T-helper 9 cell (primary cell): ENCODE measurements at regions not wholly inside any gene's neighbourhood (a gene's known extent, or its start where the extent isn't known, plus 50 kb on each side); places are given as distances from the start of the nearest gene placed in this dataset.
"Not testable (repeated sequence)": the region's sequence is repeated elsewhere in the genome, so short reads cannot be mapped to it uniquely, and the experiment has no call there.

Source experiments
- DNase-seq: peaks from one replicate; pipeline ENCODE4 v3.0.0-alpha.2; 2020

DNA sequence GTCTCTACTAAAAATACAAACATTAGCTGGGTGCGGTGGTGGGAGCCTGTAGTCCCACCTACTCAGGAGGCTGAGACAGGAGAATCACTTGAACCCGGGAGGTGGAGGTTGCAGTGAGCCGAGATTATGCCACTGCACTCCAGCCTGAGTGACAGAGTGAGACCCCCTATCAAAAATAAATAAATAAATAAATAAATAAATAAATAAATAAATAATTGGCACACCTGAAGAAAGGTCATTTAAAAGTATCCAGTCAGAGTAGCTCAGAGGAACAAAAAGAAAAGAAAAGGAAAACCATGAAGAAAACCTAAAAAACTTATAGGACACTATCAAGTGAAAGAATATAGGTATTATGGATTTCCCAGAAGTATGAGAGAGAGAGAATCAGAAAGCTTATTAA is 330.1 kb upstream of the AR start:
- not testable (repeated sequence) for DNase-seq

DNA sequence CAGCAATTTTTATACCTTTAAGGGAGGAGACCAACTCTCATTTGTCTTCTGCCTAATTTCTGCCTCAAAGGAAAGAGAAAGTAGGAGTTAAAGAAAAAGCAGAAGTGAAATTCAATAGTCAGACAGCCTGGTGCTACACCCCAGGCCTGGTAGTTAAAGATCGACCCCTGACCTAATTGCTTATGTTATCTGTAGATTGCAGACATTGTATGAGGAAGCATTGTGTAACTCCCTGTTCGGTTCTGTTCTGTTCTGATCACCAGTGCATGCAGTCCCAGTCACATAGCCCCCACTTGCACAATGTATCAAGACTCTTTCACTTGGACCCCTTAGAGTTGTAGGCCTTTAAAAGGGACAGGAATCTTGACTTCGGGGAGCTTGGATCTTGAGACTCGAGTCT is 335.9 kb upstream of the AR start:
- DNase-seq = no peak

DNA sequence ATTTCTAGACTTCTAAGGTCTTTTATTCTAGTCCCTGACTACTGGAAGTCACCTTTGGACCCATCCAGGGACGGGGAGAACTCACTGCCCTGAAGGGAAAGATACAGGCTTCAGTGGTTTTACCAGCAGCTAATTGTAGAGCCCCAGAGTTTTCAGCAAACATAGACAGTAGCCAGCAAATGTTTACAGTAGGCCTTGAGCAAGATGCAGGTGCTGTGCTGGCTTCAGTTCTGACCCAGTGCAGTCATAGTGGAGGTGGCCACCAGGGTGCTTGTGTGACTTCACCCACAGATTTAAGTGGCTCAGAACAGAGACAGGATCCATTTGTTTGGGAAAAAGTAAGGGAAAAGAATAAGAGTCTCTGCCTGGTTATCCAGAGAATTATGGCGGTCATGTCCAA is 384.4 kb upstream of the AR start:
- DNase-seq = no peak

DNA sequence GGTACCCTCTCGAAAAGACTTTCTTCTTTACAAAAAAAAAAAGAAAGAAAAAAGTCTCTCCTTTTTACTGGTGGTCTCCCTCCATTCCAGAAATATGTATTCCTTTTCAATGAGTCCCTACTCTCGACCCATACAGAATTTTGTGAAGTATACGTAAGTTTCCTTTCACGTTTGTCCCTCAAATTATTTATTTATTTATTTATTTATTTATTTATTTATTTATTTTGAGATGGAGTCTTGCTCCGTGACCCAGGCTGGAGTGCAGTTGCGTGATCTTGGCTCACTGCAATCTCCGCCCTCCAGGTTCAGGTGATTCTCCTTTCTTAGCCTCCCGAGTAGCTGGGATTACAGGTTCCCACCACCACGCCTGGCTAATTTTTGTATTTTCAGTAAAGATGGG is 429.2 kb upstream of the AR start:
- DNase-seq = no peak

DNA sequence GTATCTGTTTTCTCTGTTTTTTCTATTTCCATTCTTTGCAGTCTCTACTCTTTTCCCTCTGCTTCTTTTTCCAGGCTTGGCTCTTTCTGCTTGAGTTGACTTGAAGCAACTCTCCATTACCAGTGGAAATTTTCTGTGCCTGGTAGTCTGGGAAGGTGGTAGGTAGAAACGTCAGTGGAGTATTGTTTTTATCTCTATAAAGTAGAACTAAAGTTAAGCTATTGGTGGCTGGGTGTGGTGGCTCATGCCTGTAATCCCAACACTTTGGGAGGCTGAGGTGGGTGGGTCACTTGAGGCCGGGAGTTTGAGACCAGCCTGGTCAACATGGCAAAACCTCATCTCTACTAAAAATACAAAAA is 438.1 kb upstream of the AR start:
- DNase-seq = no peak

DNA sequence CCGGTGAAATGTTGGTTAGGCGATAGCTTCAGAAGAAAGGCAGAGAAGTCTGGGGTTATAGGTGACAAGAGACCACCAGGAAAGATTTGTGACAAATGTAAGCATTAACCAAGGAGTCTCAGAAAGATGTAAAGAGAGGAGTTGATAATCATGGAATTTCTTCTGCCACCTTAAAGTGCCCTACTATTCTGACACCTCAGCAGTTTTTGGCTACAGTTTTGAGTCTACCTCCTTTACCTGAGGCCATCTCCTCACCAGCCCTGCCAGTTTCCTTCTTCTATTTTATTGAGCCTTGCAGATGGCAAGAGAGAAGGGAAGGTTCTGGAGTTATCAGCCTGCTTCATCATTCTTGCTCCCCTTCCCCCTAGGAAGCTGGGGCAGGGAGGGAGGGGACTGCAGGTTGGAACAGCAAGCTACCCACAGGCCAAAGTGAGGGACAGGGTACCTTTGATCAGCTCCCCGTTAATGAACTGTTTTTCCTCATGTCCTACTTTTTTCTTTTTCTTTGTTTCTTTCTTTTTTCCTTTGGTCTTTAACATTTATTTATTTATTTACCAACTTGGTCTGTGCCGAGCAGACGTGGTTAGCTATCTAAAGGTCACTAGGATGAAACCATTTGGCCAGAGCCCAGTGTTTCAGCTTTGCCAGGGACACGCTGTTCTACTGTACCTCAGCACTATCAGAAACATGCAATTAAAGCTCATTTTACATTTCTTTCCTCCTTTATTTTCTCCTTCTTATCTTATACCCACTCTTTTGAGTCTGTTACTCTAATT is 438.7 kb upstream of the AR start:
- DNase-seq = no peak

DNA sequence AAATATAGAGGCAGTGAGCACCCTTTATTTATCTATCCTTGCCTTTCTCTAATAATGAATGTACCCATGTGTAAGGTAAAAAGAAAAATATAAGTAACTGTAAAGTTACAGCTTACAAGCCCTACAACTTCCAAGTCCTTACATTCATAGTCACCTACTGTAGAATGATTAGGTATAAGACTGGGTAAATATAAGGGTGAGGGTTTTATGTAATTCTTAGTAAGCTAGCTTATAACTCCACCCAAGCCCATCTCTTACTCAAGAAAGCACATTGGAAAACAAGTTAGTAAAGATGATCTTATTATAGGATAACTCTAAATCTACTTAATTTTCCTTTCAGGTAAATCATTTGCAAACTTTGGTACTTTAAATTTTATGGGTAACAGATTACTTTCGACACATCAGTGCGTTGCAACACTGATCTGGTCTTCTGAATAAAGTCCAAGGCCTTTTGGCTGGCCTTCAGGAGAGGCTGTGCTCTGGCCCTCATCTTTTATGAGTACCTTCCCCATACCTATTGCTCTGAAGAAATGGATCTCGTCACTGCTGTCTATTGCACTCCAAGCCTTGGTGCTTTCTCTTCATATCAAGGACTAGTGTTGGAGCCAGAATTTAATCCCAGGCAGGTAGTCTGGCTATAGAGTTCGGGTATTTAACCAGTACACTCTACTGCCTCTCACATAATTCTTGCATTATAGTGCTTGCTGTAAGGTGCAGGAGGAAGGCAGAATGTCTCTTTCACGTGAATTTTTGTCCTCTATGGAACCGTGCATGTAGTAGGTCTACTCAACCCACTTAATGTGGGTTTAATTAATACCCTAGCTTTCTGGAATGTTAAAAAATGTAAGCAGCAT is 443.6 kb upstream of the AR start:
- DNase-seq = no peak

DNA sequence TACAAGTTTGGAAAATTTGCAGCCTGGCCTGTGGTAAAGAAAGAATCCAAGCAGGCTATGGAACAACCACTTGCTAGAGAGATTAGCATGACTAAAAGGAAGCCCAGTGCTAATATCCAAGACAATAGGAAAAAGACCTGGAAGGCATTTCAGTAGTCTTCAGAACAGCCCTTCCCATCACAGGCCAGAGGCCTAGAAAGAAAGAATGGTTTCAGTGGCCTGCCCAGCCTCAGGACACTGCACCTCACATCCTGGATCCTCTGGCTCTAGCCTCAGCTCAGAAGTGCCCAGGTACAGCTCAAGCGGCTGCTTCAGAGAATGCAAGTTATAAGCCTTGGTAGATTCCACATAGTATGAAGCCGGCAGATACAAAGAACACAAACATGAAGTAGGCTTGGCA is 449.8 kb upstream of the AR start:
- DNase-seq = no peak

DNA sequence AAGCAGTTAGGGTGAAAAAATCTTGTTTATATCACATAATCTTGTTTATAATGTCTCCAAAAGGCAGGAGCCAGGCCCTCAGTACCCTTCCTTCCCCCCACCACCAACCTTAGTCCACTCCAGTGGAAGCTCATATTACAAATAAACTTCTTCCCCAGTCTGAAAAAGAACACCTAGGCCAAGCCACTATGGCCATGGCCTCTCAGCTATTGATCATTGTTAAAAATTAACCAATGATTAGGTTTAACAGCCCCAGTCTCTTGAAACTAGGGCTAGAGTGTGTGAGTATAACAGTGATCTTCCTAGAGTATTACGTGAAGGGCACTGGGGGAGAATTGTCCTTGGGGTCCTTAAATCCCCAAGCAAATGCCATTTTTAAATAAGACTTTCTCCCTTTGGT is 411.9 kb upstream of the EDA2R start:
- no peak for DNase-seq

DNA sequence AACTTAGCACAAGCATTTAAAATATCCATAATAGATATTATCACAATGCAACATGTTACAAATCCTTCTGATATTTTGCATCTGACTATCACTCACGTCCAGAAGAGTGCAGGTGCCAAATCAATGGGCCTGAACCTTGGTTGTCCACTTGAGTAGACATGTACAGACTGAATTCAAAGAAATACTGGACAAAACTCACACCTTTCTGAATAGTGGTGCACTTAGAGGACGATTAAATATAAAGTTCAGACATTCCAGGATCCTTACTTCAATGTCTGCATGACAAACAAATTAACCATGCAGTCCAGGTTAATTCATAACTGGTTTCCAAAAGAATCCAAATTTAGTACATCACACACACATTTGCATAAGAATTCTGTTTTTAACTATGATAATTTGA is 406.0 kb upstream of the EDA2R start:
- no peak for DNase-seq

DNA sequence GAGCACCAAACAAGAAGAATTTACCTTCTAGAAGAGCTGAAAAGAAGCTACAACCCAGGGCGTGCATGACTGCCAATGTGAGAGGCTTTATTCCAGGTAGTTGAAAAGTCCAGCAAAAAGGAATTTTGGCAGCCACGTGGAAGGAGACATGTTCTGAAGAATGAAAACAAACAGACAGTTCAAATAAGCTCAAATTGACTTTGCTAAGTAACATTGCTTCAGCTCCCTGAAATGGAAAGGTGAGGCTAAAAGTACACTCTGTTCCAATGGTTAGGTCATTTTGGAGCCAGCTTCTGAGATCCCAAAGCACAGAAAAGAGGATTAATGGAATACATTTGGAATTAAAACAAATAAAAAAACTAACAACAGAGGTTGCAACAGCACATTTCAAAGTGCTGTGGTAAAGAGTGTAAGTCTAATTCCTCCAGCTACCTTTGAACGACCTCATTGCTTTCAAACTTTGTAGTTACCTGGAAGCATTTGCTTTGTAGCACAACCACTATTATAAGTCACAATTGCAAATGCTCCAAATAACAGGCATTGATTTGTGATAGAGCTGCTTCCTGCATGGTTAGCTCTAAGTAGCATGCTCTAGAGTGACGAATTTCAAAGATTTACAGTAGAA is 405.3 kb upstream of the EDA2R start:
- no peak for DNase-seq

DNA sequence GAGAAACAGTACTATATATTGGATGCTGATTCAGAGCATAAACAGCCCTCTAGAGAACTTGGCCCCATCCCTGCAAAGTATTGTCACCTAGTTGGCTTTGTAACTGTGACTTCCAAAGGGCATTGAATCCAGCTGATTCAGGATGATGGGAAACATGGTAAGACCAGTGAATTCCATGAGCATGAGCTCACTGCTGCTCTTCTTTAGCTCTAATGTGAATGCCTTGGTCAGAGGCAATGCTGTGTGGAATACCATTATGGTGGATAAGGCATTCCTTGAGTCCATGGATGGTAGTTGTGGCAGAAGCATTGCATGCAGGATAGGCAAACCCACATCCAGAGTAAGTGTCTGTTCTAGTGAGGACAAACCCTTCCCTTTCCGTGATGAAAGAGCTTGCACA is 365.6 kb upstream of the EDA2R start:
- DNase-seq = no peak

DNA sequence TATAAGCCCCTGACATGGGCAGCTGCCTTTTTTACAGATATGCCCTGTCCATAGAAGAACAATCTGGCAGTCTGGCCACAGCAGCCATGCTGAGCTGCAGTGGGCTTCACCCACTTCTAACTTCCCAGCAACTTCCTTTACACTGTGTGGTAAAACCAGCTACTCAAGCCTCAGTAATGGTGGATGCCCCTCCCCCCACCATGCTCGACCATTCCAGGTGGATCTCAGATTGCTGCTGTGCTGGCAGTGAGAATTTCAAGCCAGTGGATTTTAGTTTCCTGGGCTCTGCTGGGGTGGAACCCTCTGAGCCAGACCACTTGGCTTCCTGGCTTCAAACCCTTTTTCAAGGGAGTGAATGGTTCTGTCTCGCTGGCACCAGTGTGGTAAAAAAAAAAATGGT is 355.9 kb upstream of the EDA2R start:
- no peak for DNase-seq

DNA sequence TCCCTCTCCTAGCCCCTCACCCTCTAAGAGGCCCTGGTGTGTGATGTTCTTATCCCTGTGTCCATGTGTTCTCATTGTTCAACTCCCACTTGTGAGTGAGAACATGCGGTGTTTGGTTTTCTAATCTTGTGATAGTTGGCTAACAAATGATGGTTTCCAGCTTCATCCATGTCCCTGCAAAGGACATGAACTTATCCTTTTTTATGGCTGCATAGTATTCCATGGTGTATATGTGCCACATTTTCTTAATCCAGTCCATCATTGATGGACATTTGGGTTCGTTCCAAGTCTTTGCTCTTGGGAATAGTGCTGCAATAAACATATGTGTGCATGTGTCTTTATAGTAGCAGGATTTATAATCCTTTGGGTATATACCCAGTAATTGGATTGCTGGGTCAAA is 353.2 kb upstream of the EDA2R start:
- DNase-seq = not testable (repeated sequence)

DNA sequence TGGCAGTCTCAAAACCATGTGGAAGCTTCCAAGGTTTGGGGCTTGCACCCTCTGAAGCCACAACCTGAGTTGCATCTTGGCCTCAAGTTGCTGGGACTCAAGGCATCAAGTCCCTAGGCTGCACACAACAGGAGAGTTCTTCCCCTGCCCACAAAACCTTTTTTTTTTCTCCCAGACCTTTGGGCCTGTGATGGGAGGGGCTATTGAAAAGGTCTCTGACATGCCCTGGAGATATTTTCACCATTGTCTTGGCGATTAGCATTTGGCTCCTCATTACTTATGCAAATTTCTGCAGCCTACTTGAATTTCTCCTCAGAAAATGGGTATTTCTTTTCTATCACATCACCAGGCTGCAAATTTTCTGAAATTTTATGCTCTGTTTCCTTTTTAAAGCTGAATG is 349.5 kb upstream of the EDA2R start:
- DNase-seq = no peak

DNA sequence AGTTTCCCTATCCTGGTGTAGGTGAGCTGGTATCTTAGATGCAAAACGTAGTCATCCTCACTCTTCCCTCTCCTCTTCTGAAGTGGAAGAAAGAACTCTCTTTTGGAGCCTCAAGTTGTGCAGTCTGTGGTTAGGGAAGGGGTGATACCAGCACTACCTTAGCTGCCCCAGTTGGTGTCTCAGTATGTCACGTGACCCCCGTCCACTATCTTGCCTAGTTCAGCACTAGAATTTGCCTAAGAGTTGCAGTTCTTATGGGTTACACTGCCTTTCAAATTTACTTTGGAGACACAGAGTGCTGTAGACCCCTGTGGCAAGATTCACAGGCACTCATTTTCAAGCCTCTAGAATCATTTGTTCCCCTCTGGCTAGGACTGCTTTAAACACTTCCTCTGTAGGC is 322.8 kb upstream of the EDA2R start:
- no peak for DNase-seq

DNA sequence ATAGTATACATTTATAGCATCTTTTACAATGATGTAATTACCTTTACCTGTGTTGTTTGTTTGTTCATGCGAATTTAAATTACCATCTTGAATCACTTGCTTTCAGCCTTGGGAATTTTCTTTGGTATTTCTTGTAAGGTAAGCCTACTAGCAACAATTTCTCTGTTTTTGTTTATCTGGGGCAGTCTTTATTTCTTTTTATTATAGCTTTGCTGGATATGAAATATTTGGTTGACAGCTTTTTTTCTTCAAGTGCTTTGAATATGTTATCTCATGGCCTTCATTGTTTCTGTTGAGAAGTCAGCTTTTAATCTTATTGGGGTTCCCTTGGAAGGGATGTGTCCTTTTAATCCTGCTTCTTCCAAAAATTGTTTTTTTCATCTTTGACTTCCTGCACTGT is 292.8 kb upstream of the EDA2R start:
- DNase-seq = no peak

DNA sequence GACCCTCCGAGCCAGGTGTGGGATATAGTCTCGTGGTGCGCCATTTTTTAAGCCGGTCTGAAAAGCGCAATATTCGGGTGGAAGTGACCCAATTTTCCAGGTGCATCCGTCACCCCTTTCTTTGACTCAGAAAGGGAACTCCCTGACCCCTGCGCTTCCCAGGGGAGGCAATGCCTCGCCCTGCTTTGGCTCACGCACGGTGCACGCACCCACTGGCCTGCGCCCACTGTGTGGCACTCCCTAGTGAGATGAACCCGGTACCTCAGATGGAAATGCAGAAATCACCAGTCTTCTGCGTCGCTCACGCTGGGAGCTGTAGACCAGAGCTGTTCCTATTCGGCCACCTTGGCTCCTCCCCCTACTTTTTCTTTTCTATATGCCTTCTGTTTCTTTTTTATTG is 291.6 kb upstream of the EDA2R start:
- not testable (repeated sequence) for DNase-seq

DNA sequence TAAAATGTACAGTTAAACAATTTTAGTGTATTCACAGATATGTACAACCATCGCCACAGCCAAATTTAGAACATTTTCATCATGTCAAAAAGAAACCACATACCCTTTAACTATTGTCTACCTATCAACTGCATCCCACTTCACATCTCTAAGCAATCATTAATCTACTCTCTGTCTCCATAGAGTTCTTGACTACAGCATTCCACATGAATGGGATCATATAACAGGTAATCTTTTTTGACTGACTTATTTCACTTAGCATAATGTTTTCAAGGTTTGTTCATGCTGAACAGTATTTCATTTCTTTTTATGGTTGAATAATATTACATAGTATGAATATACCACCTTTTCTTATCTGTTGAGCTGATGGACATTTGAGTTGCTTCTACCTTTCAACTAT is 281.4 kb upstream of the EDA2R start:
- no peak for DNase-seq

DNA sequence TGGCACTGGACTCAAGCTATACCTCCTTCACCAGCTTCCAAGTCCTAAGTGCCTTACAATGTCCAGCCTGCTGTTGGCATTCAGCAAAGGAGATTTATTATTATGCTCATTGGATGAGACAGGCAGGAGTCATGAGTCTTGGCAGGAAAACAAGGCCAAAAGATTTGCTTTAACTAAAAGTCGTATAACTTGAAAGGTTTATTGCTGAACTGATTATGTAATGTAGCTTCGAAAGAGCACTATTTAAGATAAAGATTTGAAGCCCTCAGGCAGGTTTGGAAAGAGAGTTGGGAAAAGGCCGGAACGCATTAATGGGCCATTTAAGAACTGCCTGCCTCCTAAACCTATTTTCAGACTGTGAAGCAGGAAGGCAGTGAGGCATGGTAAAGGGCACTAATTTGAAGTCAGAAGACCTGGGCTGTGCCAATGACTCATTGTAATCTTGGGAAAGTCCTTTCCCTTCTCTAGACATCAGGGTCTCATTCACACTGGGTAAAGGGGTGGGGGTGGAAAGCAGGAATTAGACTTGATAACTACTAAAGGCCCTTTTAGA is 280.5 kb upstream of the EDA2R start:
- DNase-seq = no peak

DNA sequence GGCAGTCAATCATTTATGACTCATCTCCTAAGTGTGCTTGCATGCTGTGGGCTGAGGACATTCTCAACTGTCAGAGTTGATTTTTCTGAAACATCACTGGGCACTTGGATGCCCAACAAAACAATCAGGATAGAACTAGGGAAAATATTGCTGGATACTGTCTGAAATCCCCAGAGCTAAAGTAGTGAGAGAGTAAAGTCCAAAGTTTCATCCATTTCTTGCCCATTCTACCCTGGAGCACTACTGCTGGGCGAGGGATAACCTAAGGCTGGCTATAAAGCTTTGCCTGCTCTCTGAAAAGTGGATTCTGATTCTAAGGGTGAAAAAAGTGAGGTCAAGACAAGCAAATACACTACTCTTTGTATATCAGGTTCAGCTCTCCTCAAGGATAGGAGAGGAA is 279.6 kb upstream of the EDA2R start:
- no peak for DNase-seq

DNA sequence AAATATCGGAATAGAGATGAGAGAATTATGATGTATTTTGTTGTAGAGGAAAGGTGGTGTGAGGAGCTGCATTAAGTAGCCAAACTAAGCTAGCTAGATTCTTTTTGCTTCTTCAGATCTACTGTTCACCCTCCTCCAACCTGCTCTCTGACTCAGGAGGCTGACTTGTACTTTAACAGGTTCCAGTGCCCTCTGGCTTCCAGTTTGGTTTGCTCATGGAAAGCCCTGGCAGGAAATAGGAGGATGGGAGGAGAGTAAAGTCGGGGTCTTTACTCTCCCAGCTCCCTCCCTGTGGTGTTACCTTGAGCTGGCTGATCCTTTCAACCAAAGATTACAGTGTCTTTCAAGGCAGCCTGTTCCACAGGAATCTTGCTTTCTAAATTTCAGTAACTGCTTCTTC is 277.0 kb upstream of the EDA2R start:
- DNase-seq = no peak

DNA sequence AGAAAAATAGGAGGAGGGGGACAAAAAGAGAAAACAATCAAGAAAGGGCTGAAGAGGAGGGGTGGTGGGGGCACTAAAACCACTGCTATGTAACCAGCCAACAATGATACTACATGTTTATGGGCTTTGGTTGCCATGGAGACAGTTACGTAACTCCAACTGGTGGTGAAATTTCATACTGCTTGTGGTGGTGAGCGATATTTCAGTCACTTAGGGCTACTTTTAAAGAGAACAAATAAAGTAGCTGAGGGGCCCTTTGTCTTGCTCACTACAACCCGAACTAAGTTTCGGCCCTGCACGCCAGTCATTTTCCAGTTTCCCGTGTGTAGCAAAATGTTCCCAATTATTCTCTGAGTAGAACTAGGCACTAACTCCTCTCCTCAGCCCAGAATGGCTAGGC is 275.2 kb upstream of the EDA2R start:
- DNase-seq = no peak

DNA sequence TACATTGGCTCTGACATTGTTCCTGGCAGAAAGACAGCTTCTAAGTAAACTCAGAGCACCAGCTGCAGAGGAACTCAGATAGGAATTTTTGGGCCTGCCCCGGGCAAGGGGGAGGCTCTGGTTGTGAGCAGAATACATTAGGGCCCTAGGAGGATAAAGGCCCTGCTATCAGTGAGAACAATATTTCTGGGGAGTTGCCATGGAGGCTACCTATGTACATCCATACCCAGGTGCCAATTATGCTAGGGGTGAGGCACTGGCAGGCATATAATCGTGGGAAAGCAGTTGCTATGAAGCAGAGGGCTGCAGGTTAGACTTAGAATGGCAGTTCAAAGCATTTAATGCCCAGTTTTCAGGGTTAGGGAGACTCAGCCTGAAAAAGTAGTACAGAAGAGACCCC is 273.5 kb upstream of the EDA2R start:
- no peak for DNase-seq
